CD4-positive, alpha-beta T cell (primary cell): ENCODE measurements at regions not wholly inside any gene's neighbourhood (a gene's known extent, or its start where the extent isn't known, plus 50 kb on each side); places are given as distances from the start of the nearest gene placed in this dataset.
"Not testable (repeated sequence)": the region's sequence is repeated elsewhere in the genome, so short reads cannot be mapped to it uniquely, and the experiment has no call there.

Source experiments
- ATAC-seq: fragments of 200-7000 bp; cut with Tn5 transposase; one replicate; pipeline ENCODE4 v1.10.0; 2022; ENCODE audit warnings: mild to moderate bottlenecking; ENCODE audit not compliant: poor library complexity
- CTCF ChIA-PET: fragments of 350-600 bp; sonication (Branson Sonifier 250); formaldehyde crosslinking; loops from one replicate; lab custom pipeline; 2021; ENCODE audit warnings: antibody characterized with exemption, inconsistent platforms; lab: Charles Lee
- POLR2A ChIA-PET: fragments of 350-600 bp; sonication (Branson Sonifier 250); formaldehyde crosslinking; loops from one replicate; lab custom pipeline; 2021; ENCODE audit warnings: antibody characterized with exemption, inconsistent platforms; lab: Charles Lee
- DNase-seq, 14 experiments: peaks; one replicate each; pipeline ENCODE4 v3.0.0-alpha.2; 2013 to 2020; ENCODE audit warnings: mixed read lengths in 2 of 14
- H3K27ac ChIP-seq, 2 donors: one replicate each; pipeline versions ENCODE4 v1.5.1 to v1.7.0; 2013; ENCODE audit warnings: low read length in 2 of 2, low read depth in 1 of 2, mild to moderate bottlenecking in 1 of 2
- H3K27me3 ChIP-seq, 2 experiments: 1 replicate in 1 of 2; 2 replicates in 1 of 2; pipeline versions ENCODE4 v1.6.1 to v1.7.0; 2013; ENCODE audit warnings: low read length in 2 of 2, control low read depth in 1 of 2, mild to moderate bottlenecking in 1 of 2, moderate library complexity in 1 of 2; ENCODE audit not compliant: insufficient read depth in 2 of 2, control insufficient read depth in 1 of 2
- H3K36me3 ChIP-seq: one replicate; pipeline ENCODE4 v1.6.1; 2013; ENCODE audit warnings: low read length, control low read depth; ENCODE audit not compliant: insufficient read depth
- H3K4me1 ChIP-seq: one replicate; pipeline ENCODE4 v1.6.1; 2013; ENCODE audit warnings: low read length, control low read depth; ENCODE audit not compliant: insufficient read depth
- H3K4me3 ChIP-seq: one replicate; pipeline ENCODE4 v1.5.1; 2013; ENCODE audit warnings: mild to moderate bottlenecking, low read length, moderate library complexity
- H3K9me3 ChIP-seq, 2 experiments: 1 replicate in 1 of 2; 2 replicates in 1 of 2; pipeline versions ENCODE4 v1.6.1 to v1.7.0; 2013; ENCODE audit warnings: low read length in 2 of 2, mild to moderate bottlenecking in 2 of 2, control low read depth in 1 of 2, moderate library complexity in 1 of 2; ENCODE audit not compliant: control insufficient read depth in 1 of 2, insufficient read depth in 1 of 2
- H3K27ac Mint-ChIP-seq: one replicate; pipeline ENCODE4 v1.8.0; 2020; ENCODE audit warnings: mixed read lengths
- H3K27me3 Mint-ChIP-seq: one replicate; pipeline ENCODE4 v1.8.0; 2021; ENCODE audit warnings: mixed read lengths
- H3K36me3 Mint-ChIP-seq: one replicate; pipeline ENCODE4 v1.8.0; 2021; ENCODE audit warnings: low read depth, mixed read lengths
- H3K4me1 Mint-ChIP-seq: one replicate; pipeline ENCODE4 v1.8.0; 2021; ENCODE audit warnings: low read depth, mixed read lengths
- H3K4me3 Mint-ChIP-seq: one replicate; pipeline ENCODE4 v1.8.0; 2020; ENCODE audit warnings: mild to moderate bottlenecking, mixed read lengths
- H3K9me3 Mint-ChIP-seq: one replicate; pipeline ENCODE4 v1.8.0; 2020; ENCODE audit warnings: mixed read lengths
- intact Hi-C, 2 experiments: fragments of 100-400 bp; cut with DNase I in 1 of 2; cut with micrococcal nuclease in 1 of 2; formaldehyde crosslinking; loops; one replicate each; pipeline versions ENCODE4 v1.15.1 to v1.9.0; 2023 to 2025; cut with DNase I, micrococcal nuclease

- H3K36me3 Mint-ChIP-seq, H3K27me3 ChIP-seq, H3K27ac Mint-ChIP-seq, H3K4me3 ChIP-seq, DNase-seq, H3K27ac ChIP-seq, H3K27me3 Mint-ChIP-seq, H3K4me1 ChIP-seq, intact Hi-C loops, H3K9me3 ChIP-seq, H3K36me3 ChIP-seq, H3K4me1 Mint-ChIP-seq, POLR2A ChIA-PET, H3K4me3 Mint-ChIP-seq, ATAC-seq, H3K9me3 Mint-ChIP-seq, CTCF ChIA-PET: not testable (repeated sequence)
These were observed 188.9 kb downstream of the ZNF92 start for GRCh38 chr7:65562522-65562921.

GRCh38 chr7:65563333-65563732 is 189.7 kb downstream of the ZNF92 start:
- H3K4me3 Mint-ChIP-seq, POLR2A ChIA-PET, ATAC-seq, DNase-seq, H3K9me3 Mint-ChIP-seq, H3K4me1 ChIP-seq, H3K27me3 ChIP-seq, H3K36me3 Mint-ChIP-seq, H3K27me3 Mint-ChIP-seq, H3K4me3 ChIP-seq, CTCF ChIA-PET, H3K27ac ChIP-seq, intact Hi-C loops, H3K4me1 Mint-ChIP-seq, H3K27ac Mint-ChIP-seq, H3K36me3 ChIP-seq, H3K9me3 ChIP-seq: not testable (repeated sequence)

- H3K27ac ChIP-seq, H3K4me3 ChIP-seq, DNase-seq, H3K4me3 Mint-ChIP-seq, H3K36me3 ChIP-seq, H3K27me3 Mint-ChIP-seq, H3K4me1 ChIP-seq, H3K4me1 Mint-ChIP-seq, H3K27ac Mint-ChIP-seq, CTCF ChIA-PET, POLR2A ChIA-PET, H3K9me3 Mint-ChIP-seq, H3K36me3 Mint-ChIP-seq, intact Hi-C loops, H3K9me3 ChIP-seq, ATAC-seq, H3K27me3 ChIP-seq: not testable (repeated sequence)
These were observed 194.6 kb downstream of the ZNF92 start for GRCh38 chr7:65568226-65568625.

DNA sequence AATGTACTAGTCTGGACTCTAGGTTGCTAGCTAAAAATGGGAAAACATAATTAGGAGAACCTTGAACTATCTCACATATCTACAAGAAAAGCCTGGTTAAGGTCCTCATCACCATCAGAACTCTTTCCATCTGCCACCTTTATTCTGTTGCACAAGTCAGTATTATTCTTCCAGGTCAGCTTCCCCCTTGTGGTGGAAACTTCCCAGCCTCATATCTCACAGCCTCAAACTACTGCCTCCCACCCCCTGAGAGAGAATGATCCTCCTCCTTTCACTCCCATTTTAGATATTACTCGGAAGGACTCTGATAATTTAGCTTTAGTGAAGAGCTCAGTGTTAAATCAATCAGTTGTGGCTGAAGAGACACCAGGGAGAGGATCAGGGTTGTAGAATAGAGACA is 197.3 kb downstream of the ZNF92 start:
- intact Hi-C loops, H3K9me3 ChIP-seq, H3K4me3 ChIP-seq, DNase-seq, H3K4me1 Mint-ChIP-seq, H3K27me3 ChIP-seq, H3K27ac ChIP-seq, H3K27ac Mint-ChIP-seq, POLR2A ChIA-PET, CTCF ChIA-PET, H3K36me3 ChIP-seq, H3K36me3 Mint-ChIP-seq, H3K4me1 ChIP-seq, ATAC-seq, H3K27me3 Mint-ChIP-seq, H3K9me3 Mint-ChIP-seq, H3K4me3 Mint-ChIP-seq: not testable (repeated sequence)

DNA sequence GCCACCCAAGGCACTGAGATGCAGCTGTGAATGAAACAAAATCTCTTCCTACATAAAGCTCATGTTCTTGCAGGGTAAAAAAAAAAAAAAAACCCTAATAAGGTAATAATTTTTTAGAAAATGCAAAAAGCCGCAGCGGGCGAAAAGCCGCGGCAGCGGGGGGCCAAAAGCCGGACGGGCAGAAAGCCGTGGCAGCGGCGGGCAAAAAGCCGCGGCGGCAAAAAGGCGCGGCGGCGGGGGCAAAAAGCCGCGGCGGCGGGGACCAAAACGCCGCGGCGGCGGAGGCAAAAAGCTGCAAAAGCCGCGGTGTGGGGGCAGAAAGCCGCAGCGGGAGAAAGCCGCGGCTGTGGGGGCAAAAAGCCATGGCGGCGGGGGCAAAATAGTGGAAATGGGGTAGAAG is 198.9 kb downstream of the ZNF92 start:
- H3K36me3 ChIP-seq, H3K9me3 ChIP-seq, H3K27ac Mint-ChIP-seq, H3K27me3 ChIP-seq, H3K9me3 Mint-ChIP-seq, H3K4me1 ChIP-seq, H3K4me1 Mint-ChIP-seq, H3K27ac ChIP-seq, H3K36me3 Mint-ChIP-seq, DNase-seq, ATAC-seq, POLR2A ChIA-PET, H3K27me3 Mint-ChIP-seq, H3K4me3 ChIP-seq, intact Hi-C loops, H3K4me3 Mint-ChIP-seq: not testable (repeated sequence)
- CTCF ChIA-PET: interaction anchor here (0.6 kb wide), 1 partner anchor 356 kb away, joined by 3 read pairs; no protein-coding TSS in a partner anchor

DNA sequence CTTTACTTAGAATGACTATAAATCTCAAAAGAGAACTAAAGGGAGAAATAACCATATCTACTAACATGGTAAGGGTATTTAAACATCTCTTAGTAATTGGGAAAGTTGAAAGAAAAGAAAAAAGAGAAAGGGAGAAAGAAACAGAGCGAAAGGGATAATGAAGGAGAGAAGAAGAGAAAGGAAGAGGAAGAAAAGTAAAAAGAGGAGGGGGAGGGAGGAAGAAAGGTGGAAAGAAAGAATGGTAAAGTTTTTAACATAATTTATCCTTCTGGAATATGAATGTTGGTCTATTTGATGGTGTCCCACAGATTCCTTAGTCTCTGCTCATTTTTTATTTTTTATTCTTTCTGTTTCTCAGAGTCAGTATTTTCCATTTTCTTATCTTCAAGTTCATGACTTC is 202.7 kb downstream of the ZNF92 start:
- H3K4me3 ChIP-seq, H3K27ac Mint-ChIP-seq, H3K36me3 ChIP-seq, DNase-seq, H3K27me3 ChIP-seq, ATAC-seq, CTCF ChIA-PET, H3K4me1 ChIP-seq, H3K4me1 Mint-ChIP-seq, H3K27me3 Mint-ChIP-seq, H3K36me3 Mint-ChIP-seq, H3K9me3 ChIP-seq, POLR2A ChIA-PET, intact Hi-C loops, H3K4me3 Mint-ChIP-seq, H3K27ac ChIP-seq, H3K9me3 Mint-ChIP-seq: not testable (repeated sequence)

DNA sequence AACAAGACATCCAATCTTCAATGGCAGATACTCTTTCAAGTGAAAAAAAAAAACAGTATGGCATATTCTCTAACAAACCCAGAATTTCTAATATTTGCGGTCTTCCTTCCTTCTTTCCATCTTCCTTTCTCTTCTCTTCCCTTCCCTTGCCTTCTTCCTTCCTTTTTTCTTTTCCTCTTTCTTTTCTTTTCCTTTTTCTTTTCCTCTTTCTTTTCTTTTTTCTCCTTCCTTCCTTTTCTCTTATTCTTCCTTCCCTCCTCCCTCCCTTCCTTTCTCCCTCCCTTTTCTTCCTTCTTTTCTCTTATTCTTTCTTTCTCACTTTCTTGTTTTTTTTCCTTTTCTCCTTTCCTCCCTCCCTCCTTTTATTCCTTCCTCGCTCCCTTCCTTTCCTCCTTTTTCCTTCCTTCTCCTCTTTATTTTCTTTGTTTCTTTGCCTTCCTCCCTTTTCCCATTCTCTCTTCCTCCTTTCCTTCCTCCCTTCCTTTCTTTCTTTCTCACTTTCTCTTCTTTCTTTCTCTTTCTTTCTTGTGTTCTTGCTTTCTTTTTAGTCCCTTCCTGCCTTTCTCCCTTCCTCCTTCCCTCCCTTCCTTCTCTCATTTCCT is 209.0 kb downstream of the ZNF92 start:
- H3K27ac ChIP-seq, DNase-seq, H3K36me3 Mint-ChIP-seq, H3K4me1 Mint-ChIP-seq, CTCF ChIA-PET, H3K27me3 ChIP-seq, POLR2A ChIA-PET, H3K36me3 ChIP-seq, ATAC-seq, H3K4me1 ChIP-seq, H3K9me3 Mint-ChIP-seq, H3K4me3 Mint-ChIP-seq, H3K27me3 Mint-ChIP-seq, H3K27ac Mint-ChIP-seq, intact Hi-C loops, H3K4me3 ChIP-seq, H3K9me3 ChIP-seq: not testable (repeated sequence)
